GM19238 (cell line): ENCODE measurements at regions not wholly inside any gene's neighbourhood (a gene's known extent, or its start where the extent isn't known, plus 50 kb on each side); places are given as distances from the start of the nearest gene placed in this dataset.
"Not testable (repeated sequence)": the region's sequence is repeated elsewhere in the genome, so short reads cannot be mapped to it uniquely, and the experiment has no call there.

Source experiments
- DNase-seq: peaks from one replicate; pipeline ENCODE4 v3.0.0; 2011; ENCODE audit warnings: low spot score; ENCODE audit not compliant: insufficient read length

DNA sequence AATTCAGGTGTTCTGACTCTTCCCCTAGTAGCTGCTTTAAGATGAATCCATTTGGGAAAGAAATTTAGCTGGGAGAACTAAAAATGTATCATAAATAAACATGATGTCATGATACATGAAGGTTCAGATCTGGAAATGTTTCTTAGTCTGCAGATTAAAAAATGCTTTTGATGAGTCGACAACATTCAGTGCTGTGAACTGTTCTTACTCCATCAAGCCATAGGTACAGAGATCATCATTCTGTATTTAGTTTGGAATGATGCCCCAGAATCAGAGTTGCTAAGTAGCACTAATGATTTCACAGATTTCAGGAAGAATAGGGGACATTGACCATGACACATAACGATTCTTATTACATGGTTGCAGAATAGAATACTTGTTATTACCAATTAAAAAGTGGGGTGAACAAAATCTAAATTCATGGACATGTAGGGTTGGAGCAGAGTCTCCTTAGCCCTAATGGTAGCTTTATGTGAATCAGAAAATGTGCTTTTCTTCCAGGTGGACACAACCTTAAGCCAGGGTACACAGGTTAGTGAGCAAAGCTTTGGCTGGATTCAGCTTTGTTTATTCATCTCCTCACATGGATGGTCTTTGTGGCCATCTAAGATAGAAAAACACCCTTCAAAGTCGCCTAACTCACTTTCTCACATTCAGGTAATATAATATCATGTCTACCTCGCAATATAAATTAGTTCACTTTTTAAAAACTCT is 205.4 kb upstream of the SEL1L start:
- no peak for DNase-seq

- no peak for DNase-seq
These were observed 210.0 kb upstream of the SEL1L start for GRCh38 chr14:81743605-81744004.

DNA sequence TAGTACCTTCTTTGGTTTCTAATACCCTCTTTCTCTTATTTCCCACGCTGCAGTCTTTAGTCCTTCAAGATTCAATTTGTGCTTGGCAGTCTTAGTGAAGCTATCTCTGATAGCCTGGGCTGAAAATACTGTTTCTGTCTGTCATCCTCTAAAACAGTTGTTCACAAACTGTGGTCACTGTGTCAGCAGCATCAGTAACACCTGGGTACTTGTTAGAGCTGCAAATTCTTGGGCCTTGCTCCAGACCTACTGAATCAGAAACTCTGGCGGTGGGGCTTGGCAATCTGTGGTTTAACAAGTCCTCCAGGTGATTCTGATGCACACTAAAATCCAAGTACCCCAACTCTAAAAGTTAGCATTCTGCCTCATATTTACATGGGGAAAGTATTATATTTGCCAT is 217.5 kb upstream of the SEL1L start:
- no peak for DNase-seq

DNA sequence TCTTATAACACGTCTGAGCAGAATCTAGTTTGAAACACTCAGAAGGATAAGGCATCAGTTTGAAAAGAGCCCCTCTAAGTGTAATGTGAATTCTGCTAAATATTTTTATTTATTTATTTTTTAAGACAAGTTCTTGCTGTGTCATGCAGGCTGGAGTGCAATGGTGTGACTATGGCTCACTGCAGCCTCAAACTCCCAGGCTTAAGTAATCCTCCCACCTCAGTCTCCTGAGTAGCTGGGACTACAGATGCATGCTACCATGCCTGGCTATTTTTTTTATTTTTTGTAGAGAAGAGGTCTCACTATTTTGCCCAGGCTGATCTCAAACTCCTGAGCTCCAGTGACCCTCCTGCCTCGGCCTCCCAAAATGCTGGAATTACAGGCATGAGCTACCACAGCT is 225.9 kb upstream of the SEL1L start:
- DNase-seq = no peak

DNA sequence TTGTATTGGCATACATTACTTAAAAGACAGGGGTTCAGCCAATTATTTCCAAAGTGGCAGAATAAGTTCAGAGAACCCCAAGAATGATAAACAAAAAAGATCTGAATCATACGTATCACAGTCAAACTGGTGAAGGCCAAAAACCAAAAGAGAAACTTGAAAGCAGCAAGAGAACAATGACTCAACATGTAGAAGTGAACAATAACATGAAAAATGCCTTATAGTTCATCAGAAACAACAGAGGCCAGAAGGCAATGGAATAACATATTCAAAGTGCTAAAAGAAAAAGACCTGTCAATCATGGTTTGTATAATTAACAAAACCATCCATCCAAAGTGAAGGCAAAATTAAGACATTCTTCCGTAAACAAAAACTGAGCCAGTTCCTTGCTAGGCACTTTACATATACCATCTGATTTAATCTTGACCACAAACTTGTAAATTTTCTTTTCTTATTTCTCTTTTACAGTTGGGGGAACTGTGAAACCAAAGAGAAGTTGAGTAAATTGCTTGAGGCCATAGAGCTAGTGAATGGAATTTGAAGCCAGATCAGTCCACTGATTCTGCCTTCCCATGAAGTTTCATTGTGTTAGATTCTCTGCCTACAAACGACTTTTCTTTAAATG is 232.1 kb upstream of the SEL1L start:
- DNase-seq = no peak

GRCh38 chr14:81766321-81766915 is 232.8 kb upstream of the SEL1L start:
- no peak for DNase-seq

GRCh38 chr14:81767266-81767995 is 233.8 kb upstream of the SEL1L start:
- no peak for DNase-seq

DNA sequence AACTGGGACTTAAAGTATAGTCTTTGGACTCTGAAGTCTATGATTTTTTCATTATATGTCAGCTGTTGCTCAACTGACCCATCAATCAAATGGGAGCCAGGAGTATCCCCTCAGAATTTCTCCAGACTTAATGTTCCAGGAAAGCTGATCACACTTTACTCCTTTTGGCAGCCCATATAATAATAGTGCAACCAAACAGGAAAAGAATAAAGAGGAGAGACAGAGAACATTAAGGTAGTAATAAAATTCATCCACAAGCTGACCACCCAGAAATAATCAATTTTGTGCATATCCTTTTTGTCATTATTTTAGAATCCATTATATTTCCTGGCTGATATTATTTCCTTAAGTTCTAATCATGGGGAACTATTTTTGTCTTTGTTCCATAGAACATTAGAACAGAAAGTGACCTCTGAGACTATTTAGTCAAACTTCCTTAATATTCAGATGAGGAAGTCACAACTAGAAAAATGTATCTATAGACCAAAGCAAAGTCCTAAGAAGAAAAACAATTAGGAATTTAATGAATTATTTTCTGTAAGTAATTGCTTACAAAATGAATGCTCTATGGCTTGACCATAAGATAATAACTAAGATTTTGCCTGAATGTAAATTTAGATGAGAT is 238.1 kb upstream of the SEL1L start:
- DNase-seq = no peak

DNA sequence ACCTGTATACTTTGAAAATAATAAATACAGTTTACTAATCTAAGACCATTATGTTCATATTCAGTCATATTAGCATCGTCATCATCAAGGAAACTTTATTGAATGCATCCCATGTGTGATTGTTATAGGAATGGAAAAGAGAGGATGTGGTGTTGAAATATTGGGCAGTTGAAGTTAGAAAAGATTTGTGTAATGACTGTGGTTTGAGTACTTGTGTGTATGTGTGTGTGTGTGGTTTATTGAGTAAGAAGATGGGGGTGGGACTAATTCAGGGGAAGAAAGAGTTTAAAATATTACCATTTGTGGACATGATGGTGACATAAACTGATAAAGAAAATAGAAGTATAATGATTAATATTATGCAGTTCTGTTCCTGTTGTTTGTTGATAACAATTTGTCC is 238.7 kb upstream of the SEL1L start:
- no peak for DNase-seq

DNA sequence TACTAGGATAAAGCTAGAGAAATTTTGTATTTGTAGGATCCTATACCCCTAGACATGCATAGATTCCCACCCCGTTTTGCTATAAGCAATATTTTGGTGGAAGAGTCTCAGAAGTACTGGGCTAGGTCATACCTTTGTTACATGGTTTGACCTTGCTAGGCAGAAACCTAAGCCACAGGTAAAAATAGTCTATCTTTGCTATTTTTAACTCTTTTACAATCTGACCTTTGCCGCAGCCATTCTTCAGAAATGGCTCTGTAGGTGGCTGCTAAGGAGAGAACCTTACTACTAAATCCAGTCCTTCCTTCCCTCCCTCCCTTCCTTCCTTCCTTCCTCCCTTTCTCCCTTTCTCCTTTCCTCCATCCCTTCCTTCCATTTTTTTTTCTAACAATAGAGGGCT is 242.9 kb upstream of the SEL1L start:
- DNase-seq = no peak

- DNase-seq = not testable (repeated sequence)
These were observed 248.1 kb upstream of the SEL1L start for GRCh38 chr14:81781798-81782197.

DNA sequence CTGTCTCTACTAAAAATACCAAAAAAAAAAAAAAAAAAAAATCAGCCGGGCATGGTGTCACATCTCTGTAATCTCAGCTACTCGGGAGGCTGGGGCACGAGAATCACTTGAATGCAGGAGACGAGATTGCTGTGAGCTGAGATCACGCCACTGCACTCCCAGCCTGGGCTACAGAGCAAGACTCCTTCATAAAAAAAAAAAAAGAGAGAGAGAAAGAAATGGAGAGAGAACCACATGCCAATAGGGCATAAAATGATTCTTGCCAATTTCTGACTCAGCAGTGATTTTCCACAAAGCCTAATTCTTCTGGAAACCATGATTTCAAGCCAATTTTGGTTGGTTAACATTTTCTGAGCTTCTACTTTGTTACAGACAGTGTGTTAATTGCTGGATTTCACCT is 250.4 kb upstream of the SEL1L start:
- no peak for DNase-seq

- DNase-seq = no peak
These were observed 263.7 kb upstream of the SEL1L start for GRCh38 chr14:81797315-81797714.

DNA sequence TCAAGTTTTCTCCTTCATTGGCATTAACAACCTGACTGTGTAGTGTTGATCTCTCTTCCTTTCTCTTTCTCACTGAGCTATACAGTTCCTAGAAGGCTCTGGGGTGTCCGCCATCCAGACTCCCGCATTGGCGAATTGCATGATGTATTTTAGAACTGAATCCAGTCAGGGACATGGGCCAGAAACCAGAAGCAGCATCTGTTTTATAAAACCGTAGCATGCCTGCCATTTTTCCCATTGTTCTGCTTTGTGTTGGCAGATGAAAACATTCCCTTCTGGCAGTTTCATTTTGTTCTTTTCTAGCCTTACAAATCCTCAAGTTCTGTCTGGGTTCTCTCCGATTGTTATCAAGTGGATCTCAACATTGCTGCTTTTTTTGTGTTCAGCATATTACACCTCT is 268.3 kb upstream of the SEL1L start:
- no peak for DNase-seq

DNA sequence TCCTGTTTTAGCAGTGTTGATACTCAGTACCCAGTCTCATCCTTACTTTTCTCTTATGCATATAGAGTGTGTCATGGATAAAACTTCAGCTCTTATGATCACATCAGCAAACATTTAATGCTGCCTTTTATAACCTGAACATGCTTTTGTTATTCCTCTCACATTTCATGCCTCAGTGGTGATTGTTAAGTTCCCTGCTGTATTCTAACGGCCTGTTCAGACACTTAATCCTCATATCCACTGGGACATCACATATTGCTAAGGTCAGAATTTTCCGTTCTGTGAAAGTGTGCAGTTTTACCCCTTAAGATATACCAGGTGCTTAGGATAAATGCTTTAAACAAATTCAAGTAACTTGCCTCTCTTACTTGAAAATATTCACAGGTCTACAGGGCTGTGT is 268.7 kb upstream of the SEL1L start:
- DNase-seq = no peak

- DNase-seq = no peak
These were observed 272.1 kb upstream of the SEL1L start for GRCh38 chr14:81805785-81806184.

- no peak for DNase-seq
These were observed 278.1 kb upstream of the SEL1L start for GRCh38 chr14:81811705-81812269.

DNA sequence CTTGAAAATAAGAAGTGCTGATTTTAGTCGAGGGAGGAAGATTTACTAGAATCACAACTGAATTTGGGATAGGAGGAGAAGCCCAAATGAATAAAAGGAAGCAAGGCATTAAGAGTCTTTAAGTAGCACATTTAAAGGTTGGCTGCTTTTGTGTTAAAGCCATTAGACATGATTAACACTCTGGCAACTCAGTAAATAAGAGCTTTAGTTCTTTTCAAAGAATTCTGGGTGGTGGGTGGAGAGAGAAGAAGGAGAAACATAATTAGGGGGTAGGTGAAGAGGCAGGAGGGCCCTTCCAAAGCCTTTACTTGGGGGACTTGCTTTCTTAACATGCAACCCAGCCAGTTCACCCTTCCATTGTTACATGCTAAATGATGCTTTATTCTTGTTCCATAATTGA is 284.6 kb upstream of the SEL1L start:
- no peak for DNase-seq

GRCh38 chr14:81819344-81819743 is 285.7 kb upstream of the SEL1L start:
- DNase-seq = no peak

DNA sequence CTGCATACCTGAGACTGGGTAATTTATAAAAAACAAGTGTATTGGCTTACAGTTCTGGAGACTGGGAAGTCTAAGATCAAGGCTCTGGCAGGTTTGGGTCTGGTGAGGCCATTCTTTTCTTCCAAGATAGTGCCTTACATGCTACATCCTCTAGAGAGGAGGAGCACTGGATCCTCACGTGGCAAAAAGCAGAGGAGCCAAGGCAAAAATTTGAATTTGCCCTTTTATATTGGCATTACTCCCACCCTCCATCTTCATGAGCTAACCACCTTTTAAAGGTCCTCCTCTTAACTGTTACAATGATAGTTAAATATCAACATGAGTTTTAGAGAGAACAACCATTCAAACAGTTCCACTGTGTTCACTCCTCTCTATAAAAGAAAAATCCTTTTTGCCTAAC is 286.3 kb upstream of the SEL1L start:
- no peak for DNase-seq

GRCh38 chr14:81826081-81826480 is 292.4 kb upstream of the SEL1L start:
- no peak for DNase-seq

GRCh38 chr14:81829447-81829846 is 295.8 kb upstream of the SEL1L start:
- no peak for DNase-seq
